Stomach (tissue), 4 donors: ENCODE measurements at regions not wholly inside any gene's neighbourhood (a gene's known extent, or its start where the extent isn't known, plus 50 kb on each side); places are given as distances from the start of the nearest gene placed in this dataset.

Experiments used
- EP300 ChIP-seq: sonication (generic); formaldehyde crosslinking; IDR thresholded peaks from one replicate; pipeline ENCODE4 v1.6.1; 2017; ENCODE audit warnings: antibody characterized with exemption
- POLR2A ChIP-seq, 4 donors: fragments of 450-650 bp; IDR thresholded peaks; one replicate each; pipeline ENCODE4 v1.6.1; 2016; ENCODE audit warnings: antibody characterized with exemption in 4 of 4, control low read depth in 2 of 4, mild to moderate bottlenecking in 1 of 4, moderate library complexity in 1 of 4
- POLR2AphosphoS5 ChIP-seq, 3 donors: sonication (generic); formaldehyde crosslinking; IDR thresholded peaks; one replicate each; pipeline ENCODE4 v1.6.1; 2016; ENCODE audit warnings: antibody characterized with exemption in 3 of 3
- TF ChIP-seq, protein P1 (sequence below), 7 experiments: fragments of 450-650 bp in 4 of 7; fragments of 200-600 bp in 3 of 7; sonication (generic) in 3 of 7; IDR thresholded peaks; one replicate each; pipeline ENCODE4 v1.5.1; 2016 to 2019; ENCODE audit warnings: antibody characterized with exemption in 7 of 7, control low read depth in 2 of 7, mild to moderate bottlenecking in 1 of 7

DNA sequence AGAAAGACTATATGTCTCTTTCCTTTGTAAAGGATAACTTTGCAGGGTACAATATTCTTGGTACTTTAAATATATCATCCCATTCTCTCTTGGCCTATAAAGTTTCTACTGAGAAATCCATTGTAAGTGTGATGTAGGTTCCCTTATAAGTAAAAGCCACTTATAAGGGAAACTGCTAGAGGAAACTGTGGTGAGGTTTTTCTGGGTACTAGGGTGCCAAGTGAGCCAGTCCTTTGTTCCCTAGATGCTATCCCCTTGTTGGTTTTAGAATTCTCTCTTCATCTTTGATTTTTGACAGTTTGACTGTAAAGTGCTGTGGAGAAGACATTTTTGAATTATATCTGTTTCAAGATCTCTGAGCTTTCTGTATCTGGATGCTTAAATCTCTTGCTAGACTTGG, 108.9 kb upstream of the NEK7 start:
- TF ChIP-seq, protein P1, sequence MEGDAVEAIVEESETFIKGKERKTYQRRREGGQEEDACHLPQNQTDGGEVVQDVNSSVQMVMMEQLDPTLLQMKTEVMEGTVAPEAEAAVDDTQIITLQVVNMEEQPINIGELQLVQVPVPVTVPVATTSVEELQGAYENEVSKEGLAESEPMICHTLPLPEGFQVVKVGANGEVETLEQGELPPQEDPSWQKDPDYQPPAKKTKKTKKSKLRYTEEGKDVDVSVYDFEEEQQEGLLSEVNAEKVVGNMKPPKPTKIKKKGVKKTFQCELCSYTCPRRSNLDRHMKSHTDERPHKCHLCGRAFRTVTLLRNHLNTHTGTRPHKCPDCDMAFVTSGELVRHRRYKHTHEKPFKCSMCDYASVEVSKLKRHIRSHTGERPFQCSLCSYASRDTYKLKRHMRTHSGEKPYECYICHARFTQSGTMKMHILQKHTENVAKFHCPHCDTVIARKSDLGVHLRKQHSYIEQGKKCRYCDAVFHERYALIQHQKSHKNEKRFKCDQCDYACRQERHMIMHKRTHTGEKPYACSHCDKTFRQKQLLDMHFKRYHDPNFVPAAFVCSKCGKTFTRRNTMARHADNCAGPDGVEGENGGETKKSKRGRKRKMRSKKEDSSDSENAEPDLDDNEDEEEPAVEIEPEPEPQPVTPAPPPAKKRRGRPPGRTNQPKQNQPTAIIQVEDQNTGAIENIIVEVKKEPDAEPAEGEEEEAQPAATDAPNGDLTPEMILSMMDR (IDR thresholded peaks at IDR 0.05) = no peak
- TF ChIP-seq EP300 = no peak
- no peak for TF ChIP-seq POLR2A (IDR thresholded peaks at IDR 0.05)
- TF ChIP-seq POLR2AphosphoS5 (IDR thresholded peaks at IDR 0.05) = no peak
